ENCODE measurements at regions not wholly inside any gene's neighbourhood (a gene's known extent, or its start where the extent isn't known, plus 50 kb on each side); places are given as distances from the start of the nearest gene placed in this dataset.
"Not testable (repeated sequence)": the region's sequence is repeated elsewhere in the genome, so short reads cannot be mapped to it uniquely, and the experiment has no call there.

GRCh38 chr17:15802917-15803316 lies 70.8 kb downstream of the TBC1D26 start:
- not testable (repeated sequence) for DNase-seq

GRCh38 chr17:15806825-15807224 lies 74.7 kb downstream of the TBC1D26 start:
- not testable (repeated sequence) for DNase-seq

GRCh38 chr17:15813388-15813787 lies 81.3 kb downstream of the TBC1D26 start:
- DNase-seq = not testable (repeated sequence)

GRCh38 chr17:15814003-15814402 lies 81.9 kb downstream of the TBC1D26 start:
- not testable (repeated sequence) for DNase-seq

GRCh38 chr17:15817861-15818260 lies 85.8 kb downstream of the TBC1D26 start:
- not testable (repeated sequence) for DNase-seq

GRCh38 chr17:15822280-15822679 lies 90.2 kb downstream of the TBC1D26 start:
- not testable (repeated sequence) for DNase-seq

- DNase-seq = peak in 47 of 51 donors; percentile 1 to 84 (median 49)
Observed at GRCh38 chr17:15828727-15829314, 96.7 kb downstream of the TBC1D26 start.

- DNase-seq = not testable (repeated sequence)
Observed at GRCh38 chr17:15830221-15830620, 98.1 kb downstream of the TBC1D26 start.

- not testable (repeated sequence) for DNase-seq
Observed at GRCh38 chr17:15831182-15831581, 99.1 kb downstream of the TBC1D26 start.

- DNase-seq = not testable (repeated sequence)
Observed at GRCh38 chr17:15832921-15833480, 100.9 kb downstream of the TBC1D26 start.

GRCh38 chr17:15833890-15834289 lies 101.8 kb downstream of the TBC1D26 start:
- not testable (repeated sequence) for DNase-seq

- not testable (repeated sequence) for DNase-seq
Observed at GRCh38 chr17:15835481-15835880, 103.4 kb downstream of the TBC1D26 start.

- DNase-seq = not testable (repeated sequence)
Observed at GRCh38 chr17:15836249-15836982, 104.3 kb downstream of the TBC1D26 start.

- DNase-seq = not testable (repeated sequence)
Observed at GRCh38 chr17:15836991-15837390, 104.9 kb downstream of the TBC1D26 start.

GRCh38 chr17:15847447-15848229 lies 97.3 kb upstream of the ADORA2B start:
- DNase-seq = not testable (repeated sequence)

- not testable (repeated sequence) for DNase-seq
Observed at GRCh38 chr17:15849054-15849453, 95.9 kb upstream of the ADORA2B start.

GRCh38 chr17:15850071-15850470 lies 94.9 kb upstream of the ADORA2B start:
- not testable (repeated sequence) for DNase-seq

- DNase-seq = not testable (repeated sequence)
Observed at GRCh38 chr17:15850687-15851086, 94.2 kb upstream of the ADORA2B start.

GRCh38 chr17:15852863-15853262 lies 92.1 kb upstream of the ADORA2B start:
- DNase-seq = not testable (repeated sequence)

GRCh38 chr17:15856191-15856590 lies 88.7 kb upstream of the ADORA2B start:
- not testable (repeated sequence) for DNase-seq

- not testable (repeated sequence) for DNase-seq
Observed at GRCh38 chr17:15856745-15857144, 88.2 kb upstream of the ADORA2B start.

- not testable (repeated sequence) for DNase-seq
Observed at GRCh38 chr17:15858082-15858481, 86.8 kb upstream of the ADORA2B start.

Data from hypothalamus (tissue), 51 donors.